SK-N-SH (cell line): ENCODE measurements at regions not wholly inside any gene's neighbourhood (a gene's known extent, or its start where the extent isn't known, plus 50 kb on each side); places are given as distances from the start of the nearest gene placed in this dataset.

Experiments used
- CTCF ChIA-PET: fragments of 300-600, 350-600 bp; formaldehyde crosslinking; extraction: SDS; loops from one replicate; lab custom pipeline; 2021; lab: Yijun Ruan, JAX
- POLR2A ChIA-PET: fragments of 350-600 bp; sonication (Branson Sonifier 250); formaldehyde crosslinking; extraction: SDS; loops from one replicate; lab custom pipeline; 2020; ENCODE audit warnings: antibody characterized with exemption, inconsistent platforms; lab: Yijun Ruan, JAX
- DNase-seq: peaks from one replicate; pipeline ENCODE4 v3.0.0; 2012
- H2AFZ ChIP-seq: fragments of 200-600 bp; sonication (generic); 2 replicates; pipeline ENCODE4 v1.8.1; 2016; ENCODE audit warnings: antibody characterized with exemption, mild to moderate bottlenecking, low read depth
- H3F3A ChIP-seq: fragments of 200-600 bp; sonication (generic); replicated peaks from 2 replicates; pipeline ENCODE3; 2016; ENCODE audit warnings: antibody characterized with exemption, mild to moderate bottlenecking; ENCODE audit not compliant: insufficient read depth
- H3K27ac ChIP-seq, 2 experiments: fragments of 200-500 bp in 1 of 2; fragments of 200-600 bp in 1 of 2; sonication (Bioruptor generic) in 1 of 2; sonication (generic), shearing (Covaris generic) in 1 of 2; 2 replicates each; pipeline versions ENCODE4 v1.5.1 to v1.6.1; 2014 to 2016; ENCODE audit warnings: low read depth in 2 of 2, inconsistent platforms in 1 of 2, low read length in 1 of 2, mild to moderate bottlenecking in 1 of 2, mixed read lengths in 1 of 2
- H3K27me3 ChIP-seq: fragments of 200-600 bp; sonication (generic), shearing (Covaris generic); 2 replicates; pipeline ENCODE4 v1.6.1; 2016; ENCODE audit warnings: mixed run types; ENCODE audit not compliant: insufficient read depth
- H3K36me3 ChIP-seq, 2 experiments: fragments of 200-500 bp in 1 of 2; fragments of 200-600 bp in 1 of 2; sonication (Bioruptor generic) in 1 of 2; sonication (generic) in 1 of 2; replicated peaks in 1 of 2; 2 replicates each; pipeline versions ENCODE3 to v1.5.1; 2014 to 2016; ENCODE audit warnings: low read length in 1 of 2, mild to moderate bottlenecking in 1 of 2; ENCODE audit not compliant: insufficient read depth in 2 of 2, control insufficient read depth in 1 of 2
- H3K4me1 ChIP-seq, 2 experiments: fragments of 200-500 bp in 1 of 2; fragments of 200-600 bp in 1 of 2; sonication (Bioruptor generic) in 1 of 2; sonication (generic), shearing (Covaris generic) in 1 of 2; 2 replicates each; pipeline versions ENCODE4 v1.5.1 to v1.6.1; 2014 to 2016; ENCODE audit warnings: low read depth in 1 of 2, low read length in 1 of 2, mixed run types in 1 of 2; ENCODE audit not compliant: insufficient read depth in 2 of 2, control insufficient read depth in 1 of 2
- H3K4me2 ChIP-seq: fragments of 200-600 bp; sonication (generic), shearing (Covaris generic); 2 replicates; pipeline ENCODE4 v1.6.1; 2017; ENCODE audit warnings: mixed run types
- H3K4me3 ChIP-seq, 2 experiments: fragments of 200-500 bp in 1 of 2; fragments of 200-600 bp in 1 of 2; sonication (Bioruptor generic) in 1 of 2; sonication (generic), shearing (Covaris generic) in 1 of 2; 2 replicates each; pipeline versions ENCODE4 v1.5.1 to v1.8.1; 2014 to 2016; ENCODE audit warnings: low read depth in 2 of 2, inconsistent platforms in 1 of 2, low read length in 1 of 2, mild to moderate bottlenecking in 1 of 2, mixed read lengths in 1 of 2, moderate library complexity in 1 of 2
- H3K79me2 ChIP-seq: fragments of 200-600 bp; sonication (generic); 2 replicates; pipeline ENCODE4 v1.8.1; 2017; ENCODE audit warnings: mild to moderate bottlenecking; ENCODE audit not compliant: insufficient read depth
- H3K9ac ChIP-seq: fragments of 200-600 bp; sonication (generic); 2 replicates; pipeline ENCODE4 v1.6.1; 2017; ENCODE audit warnings: mixed run types
- H3K9me2 ChIP-seq: fragments of 200-600 bp; sonication (generic); 2 replicates; pipeline ENCODE4 v1.6.1; 2017; ENCODE audit warnings: mixed run types
- H3K9me3 ChIP-seq: fragments of 200-600 bp; sonication (generic); 2 replicates; pipeline ENCODE4 v1.6.1; 2017; ENCODE audit warnings: mixed run types, mild to moderate bottlenecking, moderate library complexity
- H4K20me1 ChIP-seq: fragments of 200-600 bp; sonication (generic); 2 replicates; pipeline ENCODE4 v1.6.1; 2017; ENCODE audit warnings: mild to moderate bottlenecking, mixed run types; ENCODE audit not compliant: insufficient read depth
- ELF1 ChIP-seq: IDR thresholded peaks from 2 replicates; pipeline ENCODE4 v1.4.0; 2012
- EP300 ChIP-seq, 2 experiments: IDR thresholded peaks; 2 replicates each; pipeline versions ENCODE4 v1.4.0 to v1.6.1; 2012; ENCODE audit warnings: borderline replicate concordance in 1 of 2, low read depth in 1 of 2, low read length in 1 of 2
- EZH2phosphoT487 ChIP-seq: fragments of 200-600 bp; sonication (generic); IDR thresholded peaks from 2 replicates; pipeline ENCODE4 v1.6.1; 2017; ENCODE audit warnings: low read depth, mixed run types, mild to moderate bottlenecking, antibody characterized with exemption, moderate library complexity, borderline replicate concordance
- FOSL2 ChIP-seq: IDR thresholded peaks from 2 replicates; pipeline ENCODE4 v1.4.0; 2012; ENCODE audit warnings: low read depth, mild to moderate bottlenecking, moderate library complexity, borderline replicate concordance
- FOXJ3 ChIP-seq: sonication (generic); formaldehyde crosslinking; IDR thresholded peaks from 2 replicates; pipeline ENCODE4 v1.5.1; 2020; ENCODE audit warnings: mild to moderate bottlenecking, missing genetic modification reagents
- GABPA ChIP-seq: IDR thresholded peaks from 2 replicates; pipeline ENCODE4 v1.4.0; 2012; ENCODE audit warnings: low read depth, mild to moderate bottlenecking
- GATA2 ChIP-seq: sonication (generic); formaldehyde crosslinking; IDR thresholded peaks from 2 replicates; pipeline ENCODE4 v1.5.0; 2020; ENCODE audit warnings: mild to moderate bottlenecking, missing genetic modification reagents
- JUND ChIP-seq: IDR thresholded peaks from 2 replicates; pipeline ENCODE4 v1.4.0; 2012
- MEF2A ChIP-seq: IDR thresholded peaks from 2 replicates; pipeline ENCODE4 v1.4.0; 2012; ENCODE audit warnings: low read depth, borderline replicate concordance
- MXI1 ChIP-seq: IDR thresholded peaks from 2 replicates; pipeline ENCODE4 v1.6.1; 2012; ENCODE audit warnings: mild to moderate bottlenecking, low read depth, low read length, improper control_type of control experiment
- NFIC ChIP-seq: IDR thresholded peaks from 2 replicates; pipeline ENCODE4 v1.4.0; 2012; ENCODE audit warnings: borderline replicate concordance
- NRF1 ChIP-seq: IDR thresholded peaks from 2 replicates; pipeline ENCODE4 v1.6.1; 2012; ENCODE audit warnings: low read depth, mild to moderate bottlenecking, low read length
- POLR2AphosphoS5 ChIP-seq: IDR thresholded peaks from 2 replicates; pipeline ENCODE4 v1.6.1; 2012; ENCODE audit warnings: low read depth, low read length
- RCOR1 ChIP-seq: fragments of 150-350 bp; IDR thresholded peaks from 2 replicates; pipeline ENCODE4 v1.6.1; 2017; ENCODE audit warnings: antibody characterized with exemption, low read length
- RFX5 ChIP-seq: IDR thresholded peaks from 2 replicates; pipeline ENCODE4 v1.6.1; 2012; ENCODE audit warnings: mild to moderate bottlenecking, improper control_type of control experiment, low read length
- RXRA ChIP-seq: IDR thresholded peaks from 2 replicates; pipeline ENCODE4 v1.4.0; 2012; ENCODE audit warnings: low read depth, mild to moderate bottlenecking, borderline replicate concordance
- SIN3A ChIP-seq: IDR thresholded peaks from 2 replicates; pipeline ENCODE4 v1.6.1; 2012; ENCODE audit warnings: low read depth, mild to moderate bottlenecking, low read length, moderate library complexity, borderline replicate concordance
- SMC3 ChIP-seq: IDR thresholded peaks from 2 replicates; pipeline ENCODE4 v1.6.1; 2012; ENCODE audit warnings: low read depth, low read length, improper control_type of control experiment
- TAF1 ChIP-seq: IDR thresholded peaks from 2 replicates; pipeline ENCODE4 v1.6.1; 2012; ENCODE audit warnings: low read depth, mild to moderate bottlenecking, low read length, moderate library complexity, borderline replicate concordance
- TCF12 ChIP-seq: IDR thresholded peaks from 2 replicates; pipeline ENCODE4 v1.4.0; 2012
- TEAD4 ChIP-seq: IDR thresholded peaks from 2 replicates; pipeline ENCODE4 v1.4.0; 2012; ENCODE audit warnings: mild to moderate bottlenecking, borderline replicate concordance; ENCODE audit not compliant: insufficient read depth
- YY1 ChIP-seq: IDR thresholded peaks from 2 replicates; pipeline ENCODE4 v1.4.0; 2012; ENCODE audit warnings: low read depth, mild to moderate bottlenecking
- whole genome bisulfite sequencing: methylation state at CpG from one replicate; pipeline ENCODE4 v1.1.6; 2017; ENCODE audit warnings: low lambda C conversion rate; 5-methylcytosine and 5-hydroxymethylcytosine counted together
- TF ChIP-seq, protein P1 (sequence below): IDR thresholded peaks from 2 replicates; pipeline ENCODE4; 2012
- TF ChIP-seq, protein P2 (sequence below): IDR thresholded peaks from 2 replicates; pipeline ENCODE4 v1.4.0; 2012; ENCODE audit warnings: low read depth, borderline replicate concordance
- TF ChIP-seq, protein P3 (sequence below): IDR thresholded peaks from 2 replicates; pipeline ENCODE4 v1.4.0; 2012; ENCODE audit warnings: low read depth, borderline replicate concordance

DNA sequence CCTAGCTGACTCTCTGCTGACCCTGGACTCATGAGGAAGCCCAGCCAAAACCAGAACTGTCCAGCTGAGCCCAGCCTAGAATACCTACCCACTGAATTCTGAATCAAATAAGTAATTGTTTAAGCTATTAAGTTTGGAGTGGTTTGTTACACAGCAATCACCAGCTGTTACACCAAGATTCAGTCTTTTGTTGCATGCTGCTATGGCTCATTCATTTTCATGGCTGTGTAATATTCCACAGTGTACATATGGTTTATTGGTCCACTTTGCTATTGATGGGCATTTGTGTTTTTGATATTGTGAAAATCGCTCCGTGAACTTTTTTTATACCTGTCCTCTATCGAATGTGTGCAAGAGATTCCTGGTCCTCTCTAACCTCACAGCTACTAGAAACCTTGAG, 156.4 kb downstream of the FGF18 start:
- POLR2A ChIA-PET: no interaction called here
- Histone ChIP-seq H3K27ac (no peak overlapping the region), H4K20me1 (no peaks in the 10 kb centered on the region), H3F3A (no peaks in the 10 kb centered on the region), H3K36me3 (no peaks in the 10 kb centered on the region), H3K4me2 (no peak overlapping the region), H3K4me1 (no peaks in the 10 kb centered on the region), H3K27me3 (peaks cover 4% of the 10 kb centered on the region; the same call in 1 of the 2 replicates), H3K9me2 (no peaks in the 10 kb centered on the region), H3K4me3 (no peak overlapping the region), H3K9ac (no peak overlapping the region), H2AFZ (no peak overlapping the region)
- CTCF ChIA-PET: interaction anchor here (0.6 to 1.3 kb wide), 2 partner anchors 20 to 27 kb away, joined by 3 read pairs; no protein-coding TSS in a partner anchor
- no peak for DNase-seq
- TF ChIP-seq RCOR1 (no peak), POLR2AphosphoS5 (no peak), TAF1 (no peak), EP300 (IDR thresholded peaks at IDR 0.05; ENCODE audit: borderline replicate concordance in 1 of 2, low read depth in 1 of 2, low read length in 1 of 2) (no peak), RFX5 (no peak), MXI1 (no peak), EZH2phosphoT487 (no peak), GABPA (no peak), ELF1 (no peak)
- TF ChIP-seq, protein P1, sequence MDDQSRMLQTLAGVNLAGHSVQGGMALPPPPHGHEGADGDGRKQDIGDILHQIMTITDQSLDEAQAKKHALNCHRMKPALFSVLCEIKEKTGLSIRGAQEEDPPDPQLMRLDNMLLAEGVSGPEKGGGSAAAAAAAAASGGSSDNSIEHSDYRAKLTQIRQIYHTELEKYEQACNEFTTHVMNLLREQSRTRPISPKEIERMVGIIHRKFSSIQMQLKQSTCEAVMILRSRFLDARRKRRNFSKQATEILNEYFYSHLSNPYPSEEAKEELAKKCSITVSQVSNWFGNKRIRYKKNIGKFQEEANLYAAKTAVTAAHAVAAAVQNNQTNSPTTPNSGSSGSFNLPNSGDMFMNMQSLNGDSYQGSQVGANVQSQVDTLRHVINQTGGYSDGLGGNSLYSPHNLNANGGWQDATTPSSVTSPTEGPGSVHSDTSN: no peak
- TF ChIP-seq, all 33 proteins: peak for 0
- WGBS: 50% methylated on average over 3 of the region's 3 CpGs
- no peaks in the 10 kb centered on the region for H3K79me2 ChIP-seq
- H3K9me3 ChIP-seq: no peaks in the 10 kb centered on the region

DNA sequence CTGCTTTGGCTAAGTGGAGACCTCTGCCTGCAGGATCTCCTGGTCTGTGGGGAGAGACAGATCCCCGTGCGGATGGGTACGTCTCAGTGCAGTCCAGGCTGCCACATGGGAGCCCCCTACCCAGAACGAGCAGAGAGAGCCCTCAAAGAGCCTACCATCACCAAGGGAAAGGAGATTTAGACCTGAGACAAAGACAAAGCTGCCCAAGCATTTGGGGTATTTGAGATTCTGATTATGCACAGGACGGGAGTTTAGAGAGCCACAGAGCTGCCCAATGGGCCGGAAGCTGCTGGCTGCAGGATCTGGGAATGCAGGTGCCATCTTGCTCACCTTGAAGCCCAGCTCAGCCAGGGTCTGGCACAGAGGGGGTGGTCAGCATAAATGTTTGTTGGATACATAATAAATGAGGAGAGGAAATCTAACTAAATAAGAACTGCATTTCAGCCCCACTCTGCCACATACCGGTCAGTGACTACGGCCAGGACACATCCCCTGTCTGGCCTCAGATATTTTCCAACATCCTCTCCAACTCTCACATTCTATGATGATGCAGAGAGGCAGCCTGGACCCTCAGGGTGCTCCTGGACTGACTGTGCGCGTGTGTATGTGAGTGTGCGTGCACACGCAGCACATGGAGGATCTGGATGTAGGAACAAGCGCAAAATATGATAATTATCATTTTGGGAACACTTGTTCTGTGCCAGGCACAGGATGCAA, 157.8 kb downstream of the FGF18 start:
- no peaks in the 10 kb centered on the region for H3F3A ChIP-seq
- no peaks in the 10 kb centered on the region for H3K9me2 ChIP-seq
- H3K4me3 ChIP-seq: no peak overlapping the region
- peaks cover 4% of the 10 kb centered on the region; the same call in 1 of the 2 replicates for H3K27me3 ChIP-seq
- no peak overlapping the region for H2AFZ ChIP-seq
- H3K9ac ChIP-seq: no peak overlapping the region
- H3K79me2 ChIP-seq: no peaks in the 10 kb centered on the region
- H3K9me3 ChIP-seq: no peaks in the 10 kb centered on the region
- H3K4me2 ChIP-seq: no peak overlapping the region
- TF ChIP-seq MEF2A: no peak
- TF ChIP-seq RXRA: no peak
- TF ChIP-seq GATA2 (CRISPR knock-in tag): no peak
- TF ChIP-seq, protein P2, sequence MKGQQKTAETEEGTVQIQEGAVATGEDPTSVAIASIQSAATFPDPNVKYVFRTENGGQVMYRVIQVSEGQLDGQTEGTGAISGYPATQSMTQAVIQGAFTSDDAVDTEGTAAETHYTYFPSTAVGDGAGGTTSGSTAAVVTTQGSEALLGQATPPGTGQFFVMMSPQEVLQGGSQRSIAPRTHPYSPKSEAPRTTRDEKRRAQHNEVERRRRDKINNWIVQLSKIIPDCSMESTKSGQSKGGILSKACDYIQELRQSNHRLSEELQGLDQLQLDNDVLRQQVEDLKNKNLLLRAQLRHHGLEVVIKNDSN: no peak
- no peak for TF ChIP-seq YY1
- no peak for TF ChIP-seq ELF1
- no peak for TF ChIP-seq SMC3
- no peak for TF ChIP-seq TCF12
- no peak for TF ChIP-seq EP300 (IDR thresholded peaks at IDR 0.05; ENCODE audit: borderline replicate concordance in 1 of 2, low read depth in 1 of 2, low read length in 1 of 2)
- no peak for TF ChIP-seq NFIC
- no peak for TF ChIP-seq SIN3A
- TF ChIP-seq TEAD4: no peak
- TF ChIP-seq NRF1: no peak
- TF ChIP-seq FOXJ3 (CRISPR knock-in tag): no peak
- TF ChIP-seq JUND: no peak
- TF ChIP-seq POLR2AphosphoS5: no peak
- no peak for TF ChIP-seq FOSL2
- TF ChIP-seq, protein P3, sequence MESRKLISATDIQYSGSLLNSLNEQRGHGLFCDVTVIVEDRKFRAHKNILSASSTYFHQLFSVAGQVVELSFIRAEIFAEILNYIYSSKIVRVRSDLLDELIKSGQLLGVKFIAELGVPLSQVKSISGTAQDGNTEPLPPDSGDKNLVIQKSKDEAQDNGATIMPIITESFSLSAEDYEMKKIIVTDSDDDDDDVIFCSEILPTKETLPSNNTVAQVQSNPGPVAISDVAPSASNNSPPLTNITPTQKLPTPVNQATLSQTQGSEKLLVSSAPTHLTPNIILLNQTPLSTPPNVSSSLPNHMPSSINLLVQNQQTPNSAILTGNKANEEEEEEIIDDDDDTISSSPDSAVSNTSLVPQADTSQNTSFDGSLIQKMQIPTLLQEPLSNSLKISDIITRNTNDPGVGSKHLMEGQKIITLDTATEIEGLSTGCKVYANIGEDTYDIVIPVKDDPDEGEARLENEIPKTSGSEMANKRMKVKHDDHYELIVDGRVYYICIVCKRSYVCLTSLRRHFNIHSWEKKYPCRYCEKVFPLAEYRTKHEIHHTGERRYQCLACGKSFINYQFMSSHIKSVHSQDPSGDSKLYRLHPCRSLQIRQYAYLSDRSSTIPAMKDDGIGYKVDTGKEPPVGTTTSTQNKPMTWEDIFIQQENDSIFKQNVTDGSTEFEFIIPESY: no peak
- no peak for TF ChIP-seq EZH2phosphoT487
- H3K4me1 ChIP-seq: no peaks in the 10 kb centered on the region
- no peak overlapping the region for H3K27ac ChIP-seq
- no peaks in the 10 kb centered on the region for H3K36me3 ChIP-seq
- POLR2A ChIA-PET: no interaction called here
- CTCF ChIA-PET: no interaction called here
- no peak for DNase-seq
- no peaks in the 10 kb centered on the region for H4K20me1 ChIP-seq
- WGBS: 83% methylated on average over 12 of the region's 13 CpGs
